Body of pancreas (tissue), 4 donors: ENCODE measurements at regions not wholly inside any gene's neighbourhood (a gene's known extent, or its start where the extent isn't known, plus 50 kb on each side); places are given as distances from the start of the nearest gene placed in this dataset.

Source experiments
- POLR2A ChIP-seq, 3 donors: fragments of 450-650 bp; IDR thresholded peaks; one replicate each; pipeline ENCODE4 v1.6.1; 2016; ENCODE audit warnings: antibody characterized with exemption in 3 of 3, mild to moderate bottlenecking in 2 of 3
- TF ChIP-seq, protein P1 (sequence below), 7 experiments: fragments of 450-650 bp in 4 of 7; fragments of 200-600 bp in 3 of 7; sonication (generic) in 3 of 7; IDR thresholded peaks; one replicate each; pipeline ENCODE4 v1.5.1; 2016 to 2019; ENCODE audit warnings: antibody characterized with exemption in 7 of 7

DNA sequence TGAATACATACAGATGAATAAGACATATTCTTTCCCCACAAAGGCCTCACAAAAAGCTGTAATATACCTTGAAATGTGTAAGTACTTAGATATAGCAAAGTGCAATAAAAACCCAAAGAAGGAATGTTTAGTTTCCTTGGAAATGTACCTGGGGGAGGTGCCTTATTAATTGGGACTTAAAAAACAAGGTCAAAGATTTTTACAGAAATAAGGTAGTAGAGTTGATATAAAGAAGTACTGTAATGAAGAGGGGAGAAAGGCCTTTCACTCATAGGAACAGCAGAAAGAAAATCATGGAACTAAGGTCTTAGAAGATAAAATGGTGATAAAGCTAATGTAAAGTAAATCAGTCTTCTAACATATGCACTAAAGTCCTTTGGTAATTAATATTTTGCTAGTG lies 153.9 kb upstream of the B3GALT2 start:
- TF ChIP-seq, protein P1, sequence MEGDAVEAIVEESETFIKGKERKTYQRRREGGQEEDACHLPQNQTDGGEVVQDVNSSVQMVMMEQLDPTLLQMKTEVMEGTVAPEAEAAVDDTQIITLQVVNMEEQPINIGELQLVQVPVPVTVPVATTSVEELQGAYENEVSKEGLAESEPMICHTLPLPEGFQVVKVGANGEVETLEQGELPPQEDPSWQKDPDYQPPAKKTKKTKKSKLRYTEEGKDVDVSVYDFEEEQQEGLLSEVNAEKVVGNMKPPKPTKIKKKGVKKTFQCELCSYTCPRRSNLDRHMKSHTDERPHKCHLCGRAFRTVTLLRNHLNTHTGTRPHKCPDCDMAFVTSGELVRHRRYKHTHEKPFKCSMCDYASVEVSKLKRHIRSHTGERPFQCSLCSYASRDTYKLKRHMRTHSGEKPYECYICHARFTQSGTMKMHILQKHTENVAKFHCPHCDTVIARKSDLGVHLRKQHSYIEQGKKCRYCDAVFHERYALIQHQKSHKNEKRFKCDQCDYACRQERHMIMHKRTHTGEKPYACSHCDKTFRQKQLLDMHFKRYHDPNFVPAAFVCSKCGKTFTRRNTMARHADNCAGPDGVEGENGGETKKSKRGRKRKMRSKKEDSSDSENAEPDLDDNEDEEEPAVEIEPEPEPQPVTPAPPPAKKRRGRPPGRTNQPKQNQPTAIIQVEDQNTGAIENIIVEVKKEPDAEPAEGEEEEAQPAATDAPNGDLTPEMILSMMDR (IDR thresholded peaks at IDR 0.05), result no peak
- no peak for TF ChIP-seq POLR2A (IDR thresholded peaks at IDR 0.05)
